ENCODE measurements at regions not wholly inside any gene's neighbourhood (a gene's known extent, or its start where the extent isn't known, plus 50 kb on each side); places are given as distances from the start of the nearest gene placed in this dataset.
"Not testable (repeated sequence)": the region's sequence is repeated elsewhere in the genome, so short reads cannot be mapped to it uniquely, and the experiment has no call there.

GRCh38 chrX:115983148-115983547 lies 187.4 kb upstream of the AGTR2 start:
- TF ChIP-seq CTCF (IDR thresholded peaks at IDR 0.05); FOXP1 (CRISPR knock-in tag; IDR thresholded peaks at IDR 0.05; ENCODE audit: borderline replicate concordance); HMGA2 (CRISPR knock-in tag; IDR thresholded peaks at IDR 0.05); SP1 (CRISPR knock-in tag; conservative IDR thresholded peaks at IDR 0.05); MXD4 (CRISPR knock-in tag; IDR thresholded peaks at IDR 0.05; ENCODE audit: borderline replicate concordance); CREB1 (CRISPR knock-in tag; IDR thresholded peaks at IDR 0.05); RELA (CRISPR knock-in tag; IDR thresholded peaks at IDR 0.05; ENCODE audit: borderline replicate concordance); GABPB1 (CRISPR knock-in tag; IDR thresholded peaks at IDR 0.05); PREB (CRISPR knock-in tag; IDR thresholded peaks at IDR 0.05; ENCODE audit: borderline replicate concordance); SOX15 (CRISPR knock-in tag; IDR thresholded peaks at IDR 0.05): not testable (repeated sequence)
- TF ChIP-seq, protein P1, sequence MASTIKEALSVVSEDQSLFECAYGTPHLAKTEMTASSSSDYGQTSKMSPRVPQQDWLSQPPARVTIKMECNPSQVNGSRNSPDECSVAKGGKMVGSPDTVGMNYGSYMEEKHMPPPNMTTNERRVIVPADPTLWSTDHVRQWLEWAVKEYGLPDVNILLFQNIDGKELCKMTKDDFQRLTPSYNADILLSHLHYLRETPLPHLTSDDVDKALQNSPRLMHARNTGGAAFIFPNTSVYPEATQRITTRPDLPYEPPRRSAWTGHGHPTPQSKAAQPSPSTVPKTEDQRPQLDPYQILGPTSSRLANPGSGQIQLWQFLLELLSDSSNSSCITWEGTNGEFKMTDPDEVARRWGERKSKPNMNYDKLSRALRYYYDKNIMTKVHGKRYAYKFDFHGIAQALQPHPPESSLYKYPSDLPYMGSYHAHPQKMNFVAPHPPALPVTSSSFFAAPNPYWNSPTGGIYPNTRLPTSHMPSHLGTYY (CRISPR knock-in tag; IDR thresholded peaks at IDR 0.05), result not testable (repeated sequence)
- TF ChIP-seq, protein P2, sequence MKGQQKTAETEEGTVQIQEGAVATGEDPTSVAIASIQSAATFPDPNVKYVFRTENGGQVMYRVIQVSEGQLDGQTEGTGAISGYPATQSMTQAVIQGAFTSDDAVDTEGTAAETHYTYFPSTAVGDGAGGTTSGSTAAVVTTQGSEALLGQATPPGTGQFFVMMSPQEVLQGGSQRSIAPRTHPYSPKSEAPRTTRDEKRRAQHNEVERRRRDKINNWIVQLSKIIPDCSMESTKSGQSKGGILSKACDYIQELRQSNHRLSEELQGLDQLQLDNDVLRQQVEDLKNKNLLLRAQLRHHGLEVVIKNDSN (CRISPR knock-in tag; IDR thresholded peaks at IDR 0.05), result not testable (repeated sequence)
- TF ChIP-seq, protein P3, sequence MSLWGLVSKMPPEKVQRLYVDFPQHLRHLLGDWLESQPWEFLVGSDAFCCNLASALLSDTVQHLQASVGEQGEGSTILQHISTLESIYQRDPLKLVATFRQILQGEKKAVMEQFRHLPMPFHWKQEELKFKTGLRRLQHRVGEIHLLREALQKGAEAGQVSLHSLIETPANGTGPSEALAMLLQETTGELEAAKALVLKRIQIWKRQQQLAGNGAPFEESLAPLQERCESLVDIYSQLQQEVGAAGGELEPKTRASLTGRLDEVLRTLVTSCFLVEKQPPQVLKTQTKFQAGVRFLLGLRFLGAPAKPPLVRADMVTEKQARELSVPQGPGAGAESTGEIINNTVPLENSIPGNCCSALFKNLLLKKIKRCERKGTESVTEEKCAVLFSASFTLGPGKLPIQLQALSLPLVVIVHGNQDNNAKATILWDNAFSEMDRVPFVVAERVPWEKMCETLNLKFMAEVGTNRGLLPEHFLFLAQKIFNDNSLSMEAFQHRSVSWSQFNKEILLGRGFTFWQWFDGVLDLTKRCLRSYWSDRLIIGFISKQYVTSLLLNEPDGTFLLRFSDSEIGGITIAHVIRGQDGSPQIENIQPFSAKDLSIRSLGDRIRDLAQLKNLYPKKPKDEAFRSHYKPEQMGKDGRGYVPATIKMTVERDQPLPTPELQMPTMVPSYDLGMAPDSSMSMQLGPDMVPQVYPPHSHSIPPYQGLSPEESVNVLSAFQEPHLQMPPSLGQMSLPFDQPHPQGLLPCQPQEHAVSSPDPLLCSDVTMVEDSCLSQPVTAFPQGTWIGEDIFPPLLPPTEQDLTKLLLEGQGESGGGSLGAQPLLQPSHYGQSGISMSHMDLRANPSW (CRISPR knock-in tag; conservative IDR thresholded peaks at IDR 0.05; ENCODE audit: low read depth), result not testable (repeated sequence)
- TF ChIP-seq, protein P4, sequence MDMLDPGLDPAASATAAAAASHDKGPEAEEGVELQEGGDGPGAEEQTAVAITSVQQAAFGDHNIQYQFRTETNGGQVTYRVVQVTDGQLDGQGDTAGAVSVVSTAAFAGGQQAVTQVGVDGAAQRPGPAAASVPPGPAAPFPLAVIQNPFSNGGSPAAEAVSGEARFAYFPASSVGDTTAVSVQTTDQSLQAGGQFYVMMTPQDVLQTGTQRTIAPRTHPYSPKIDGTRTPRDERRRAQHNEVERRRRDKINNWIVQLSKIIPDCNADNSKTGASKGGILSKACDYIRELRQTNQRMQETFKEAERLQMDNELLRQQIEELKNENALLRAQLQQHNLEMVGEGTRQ (CRISPR knock-in tag; IDR thresholded peaks at IDR 0.05), result not testable (repeated sequence)

Data from WTC11 (cell line).